ENCODE measurements at regions not wholly inside any gene's neighbourhood (a gene's known extent, or its start where the extent isn't known, plus 50 kb on each side); places are given as distances from the start of the nearest gene placed in this dataset.

GRCh38 chr2:58852905-58853304, 611.8 kb upstream of the FANCL start:
- DNase-seq (ENCODE audit: low read depth), result no peak

GRCh38 chr2:58852243-58852642, 611.1 kb upstream of the FANCL start:
- DNase-seq (ENCODE audit: low read depth), result no peak

GRCh38 chr2:58851598-58851997, 610.5 kb upstream of the FANCL start:
- DNase-seq (ENCODE audit: low read depth), result no peak

GRCh38 chr2:58845011-58845410, 603.9 kb upstream of the FANCL start:
- DNase-seq (ENCODE audit: low read depth), result no peak

GRCh38 chr2:58842501-58843155, 601.5 kb upstream of the FANCL start:
- no peak for DNase-seq (ENCODE audit: low read depth)

- DNase-seq (ENCODE audit: low read depth), result peak; percentile 3
These were observed 593.3 kb upstream of the FANCL start for GRCh38 chr2:58834404-58834803.

GRCh38 chr2:58826795-58827194, 585.7 kb upstream of the FANCL start:
- DNase-seq (ENCODE audit: low read depth), result no peak

- no peak for DNase-seq (ENCODE audit: low read depth)
These were observed 571.7 kb upstream of the FANCL start for GRCh38 chr2:58812771-58813344.

GRCh38 chr2:58805126-58805525, 564.0 kb upstream of the FANCL start:
- DNase-seq (ENCODE audit: low read depth), result no peak

GRCh38 chr2:58803192-58803591, 562.1 kb upstream of the FANCL start:
- no peak for DNase-seq (ENCODE audit: low read depth)

GRCh38 chr2:58800881-58801280, 559.8 kb upstream of the FANCL start:
- no peak for DNase-seq (ENCODE audit: low read depth)

- DNase-seq (ENCODE audit: low read depth), result no peak
These were observed 557.6 kb upstream of the FANCL start for GRCh38 chr2:58798676-58799208.

- no peak for DNase-seq (ENCODE audit: low read depth)
These were observed 555.2 kb upstream of the FANCL start for GRCh38 chr2:58796239-58796910.

GRCh38 chr2:58794916-58795315, 553.8 kb upstream of the FANCL start:
- DNase-seq (ENCODE audit: low read depth), result no peak

GRCh38 chr2:58794103-58794502, 553.0 kb upstream of the FANCL start:
- no peak for DNase-seq (ENCODE audit: low read depth)

GRCh38 chr2:58788402-58788801, 547.3 kb upstream of the FANCL start:
- no peak for DNase-seq (ENCODE audit: low read depth)

- DNase-seq (ENCODE audit: low read depth), result no peak
These were observed 529.7 kb upstream of the FANCL start for GRCh38 chr2:58770846-58771245.

GRCh38 chr2:58769864-58770234, 528.7 kb upstream of the FANCL start:
- no peak for DNase-seq (ENCODE audit: low read depth)

- DNase-seq (ENCODE audit: low read depth), result no peak
These were observed 528.2 kb upstream of the FANCL start for GRCh38 chr2:58769111-58769863.

GRCh38 chr2:58768715-58769080, 527.6 kb upstream of the FANCL start:
- no peak for DNase-seq (ENCODE audit: low read depth)

GRCh38 chr2:58767828-58768714, 526.9 kb upstream of the FANCL start:
- DNase-seq (ENCODE audit: low read depth), result no peak

Measured in GM04504 (cell line).